ENCODE measurements at regions not wholly inside any gene's neighbourhood (a gene's known extent, or its start where the extent isn't known, plus 50 kb on each side); places are given as distances from the start of the nearest gene placed in this dataset.

DNA sequence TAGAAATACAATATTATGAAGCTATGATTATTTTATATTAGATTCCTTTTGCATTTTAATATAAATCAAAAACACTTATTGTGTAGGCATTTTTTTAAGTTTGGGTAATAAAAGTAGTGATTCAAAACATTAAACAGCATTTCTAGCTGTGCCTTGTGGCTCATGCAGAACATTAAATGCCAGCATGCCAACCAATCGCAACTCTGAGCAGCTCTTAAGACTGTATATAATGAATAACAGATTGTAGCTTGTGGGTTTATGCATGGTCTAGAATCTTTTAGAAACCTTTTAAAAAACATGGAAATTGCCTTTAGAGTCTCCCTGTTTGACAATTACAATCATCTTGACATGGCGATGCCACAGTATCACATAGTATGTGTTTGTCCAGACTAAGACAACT, 903.8 kb downstream of the EFNA5 start:
- DNase-seq: no peak

DNA sequence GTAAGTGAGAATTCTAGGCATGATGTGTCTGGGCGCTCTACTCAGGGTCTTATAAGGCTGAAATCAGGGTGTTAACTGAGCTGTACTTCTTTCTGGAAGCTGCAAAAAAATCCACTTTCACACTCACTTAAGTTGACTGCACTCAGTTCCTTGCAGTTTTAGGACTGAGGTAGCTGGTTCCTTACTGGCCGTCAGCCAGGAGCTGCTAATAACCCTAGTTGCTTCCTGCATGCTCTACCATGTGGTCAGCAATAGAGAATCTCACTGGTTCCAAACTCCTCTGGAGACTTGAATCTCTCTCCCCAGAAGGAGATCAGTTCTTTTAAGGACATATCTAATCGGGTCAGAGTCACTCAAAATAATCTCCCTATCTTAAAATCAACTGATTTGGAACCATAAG, 911.2 kb downstream of the EFNA5 start:
- peak; percentile 46 for DNase-seq

DNA sequence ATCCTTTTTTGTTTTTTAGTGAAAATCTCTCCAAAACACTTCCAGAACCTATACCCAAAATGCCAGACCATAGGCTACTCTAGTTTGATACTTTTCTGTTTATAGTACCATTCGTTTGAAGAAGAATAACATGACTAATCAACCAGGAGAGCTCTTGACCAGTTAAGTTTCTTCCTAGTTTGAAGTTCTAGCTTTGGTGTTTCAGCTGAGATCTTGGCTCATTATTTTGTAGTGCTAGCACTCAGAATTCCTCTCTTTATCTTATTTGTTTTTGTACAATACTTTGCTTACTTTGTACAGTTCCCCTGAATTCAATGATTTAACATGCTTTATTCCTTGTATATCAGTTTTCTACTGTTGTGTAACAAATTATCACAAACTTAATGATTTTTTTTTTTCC, 911.6 kb downstream of the EFNA5 start:
- no peak for DNase-seq

DNA sequence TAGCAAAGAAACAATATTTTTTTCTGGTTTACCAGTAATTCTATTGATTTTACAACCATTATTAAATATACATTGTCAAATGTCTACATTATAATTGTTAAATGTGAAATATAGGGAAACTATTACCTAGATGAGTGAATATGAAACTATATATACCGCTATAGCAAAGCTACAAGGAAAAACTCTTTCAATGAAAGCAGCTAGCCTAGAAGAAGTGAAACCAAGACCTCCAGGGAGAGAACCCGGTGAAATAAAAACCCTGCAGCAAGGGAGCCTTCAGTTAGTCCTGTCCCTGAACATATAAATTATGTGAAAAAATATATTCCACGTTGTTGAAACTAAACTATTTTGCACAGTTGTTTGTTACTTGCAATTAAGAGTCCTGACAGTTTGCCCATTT, 913.1 kb downstream of the EFNA5 start:
- no peak for DNase-seq

DNA sequence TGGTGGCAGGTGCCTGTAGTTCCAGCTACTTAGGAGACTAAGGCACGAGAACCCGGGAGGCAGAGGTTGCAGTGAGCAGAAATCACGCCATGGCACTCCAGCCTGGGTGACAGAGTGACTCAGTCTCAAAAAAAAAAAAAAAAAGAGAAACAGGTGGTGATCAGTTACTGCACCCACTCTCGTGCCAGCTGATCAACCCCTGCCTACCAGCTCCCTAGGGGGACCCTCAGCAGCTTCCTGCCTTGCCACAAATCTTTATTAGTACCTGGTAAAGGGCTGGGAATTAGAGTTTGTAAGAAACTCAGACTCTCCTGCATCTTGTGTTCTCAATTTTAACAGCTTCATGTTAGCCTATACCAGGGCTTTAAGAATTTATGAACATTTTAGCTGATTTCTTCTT, 914.9 kb downstream of the EFNA5 start:
- no peak for DNase-seq

DNA sequence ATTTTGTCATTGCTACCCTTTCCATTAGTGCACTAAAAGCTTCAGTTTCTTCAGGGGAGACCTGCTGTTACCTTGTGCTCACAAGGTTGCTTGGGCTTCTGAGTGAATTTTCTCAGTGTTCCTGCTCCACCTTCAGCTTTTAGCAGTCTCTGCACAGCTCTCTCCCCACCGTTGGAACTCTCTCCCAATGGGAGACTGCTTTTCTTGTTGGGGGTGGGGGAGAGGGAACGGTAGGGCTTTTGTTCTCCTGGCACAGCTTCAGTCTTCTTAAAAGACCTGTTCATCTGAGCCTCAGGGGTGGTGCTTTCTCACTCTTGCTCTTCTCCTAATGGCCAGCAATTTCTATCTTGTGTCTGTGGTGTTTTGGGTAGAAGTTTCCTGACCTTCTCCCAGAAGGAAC, 915.7 kb downstream of the EFNA5 start:
- peak; percentile 54 for DNase-seq

DNA sequence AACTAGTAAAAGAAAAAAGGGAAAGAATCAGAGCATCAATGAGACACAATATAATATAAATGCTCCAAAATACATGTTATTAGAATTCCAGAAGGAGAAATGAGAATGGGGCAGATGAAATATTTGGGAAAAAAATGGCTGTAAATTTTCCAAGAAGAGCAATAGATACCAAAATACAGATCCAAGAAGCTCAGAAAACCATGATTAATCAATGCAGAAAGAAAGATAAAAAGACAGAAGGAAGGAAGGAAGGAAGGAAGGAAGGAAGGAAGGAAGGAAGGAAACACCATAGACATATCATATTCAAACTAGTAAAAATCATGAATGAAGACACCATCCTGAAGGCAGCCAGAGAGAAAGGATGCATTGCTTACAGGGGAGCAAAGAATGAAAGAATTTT, 920.9 kb downstream of the EFNA5 start:
- DNase-seq: no peak

DNA sequence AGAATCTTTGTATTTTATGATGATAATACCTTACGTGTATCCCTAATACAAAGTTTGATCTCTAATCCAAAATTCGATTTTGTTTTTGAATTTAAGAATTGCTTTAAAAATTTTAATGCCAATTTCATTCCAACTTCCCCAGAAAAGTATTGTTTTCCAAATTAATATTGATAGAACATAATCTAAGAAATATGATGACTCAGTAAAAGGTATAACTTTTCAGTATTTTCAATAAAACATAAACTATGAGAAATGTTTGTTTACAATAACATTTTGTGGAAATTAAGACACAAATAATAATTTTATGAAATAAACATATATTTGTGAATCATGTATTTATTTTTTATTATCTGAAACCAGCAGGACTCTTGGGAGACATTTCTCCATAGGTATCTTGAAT, 931.6 kb downstream of the EFNA5 start:
- DNase-seq: no peak

DNA sequence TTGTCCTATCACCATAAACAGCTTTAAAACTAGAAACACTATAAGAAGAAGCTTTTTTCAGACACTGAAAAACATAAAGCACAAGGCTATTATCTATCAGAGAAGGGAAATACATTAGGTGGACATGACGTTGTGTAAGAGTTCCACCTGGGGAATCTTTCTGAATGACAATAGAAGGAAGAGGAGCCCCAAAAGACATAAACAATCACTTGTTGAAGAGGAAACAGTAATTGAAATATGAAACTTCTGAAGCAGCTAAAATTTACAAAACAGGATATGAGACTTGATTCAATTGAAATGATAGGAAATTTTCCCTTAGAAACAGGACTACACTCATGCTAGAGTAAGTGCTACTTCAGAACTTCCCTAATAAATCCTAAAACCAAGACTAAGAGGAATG, 933.6 kb downstream of the EFNA5 start:
- no peak for DNase-seq

DNA sequence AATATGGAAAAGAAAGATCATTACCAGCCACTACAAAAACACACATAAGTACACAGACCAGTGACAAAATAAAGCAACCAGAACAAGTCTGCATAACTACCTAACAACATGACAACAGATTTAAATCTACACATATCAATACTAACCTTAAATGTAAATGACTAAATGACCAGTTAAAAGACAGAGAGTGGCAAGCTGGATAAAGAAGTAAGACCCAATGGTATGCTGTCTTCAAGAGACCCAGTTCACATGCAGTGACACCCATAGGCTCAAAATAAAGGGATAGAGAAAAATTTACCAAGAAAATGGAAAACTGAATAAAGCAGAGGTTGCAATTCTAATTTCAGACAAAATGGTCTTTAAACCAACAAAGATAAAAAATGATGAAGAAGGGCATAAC, 938.1 kb downstream of the EFNA5 start:
- DNase-seq: no peak

DNA sequence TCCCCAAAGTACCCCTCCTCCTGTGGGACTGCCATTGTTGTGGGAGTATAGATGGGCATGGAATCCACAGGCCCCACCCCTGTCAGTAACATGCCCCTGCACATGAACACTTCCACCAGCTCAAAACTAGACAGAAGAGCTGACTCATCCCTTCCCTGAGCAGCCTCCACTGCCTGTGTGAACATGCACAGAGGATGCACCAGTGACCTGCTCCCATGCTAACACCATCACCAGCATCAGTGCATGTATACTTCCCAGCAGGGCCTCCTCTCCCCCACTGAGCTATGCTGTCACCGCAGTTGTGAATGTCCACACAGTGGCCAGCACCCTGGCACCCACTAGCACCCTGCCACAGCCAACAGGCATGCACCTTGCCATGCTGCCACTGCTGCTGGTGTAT, 939.8 kb downstream of the EFNA5 start:
- DNase-seq: no peak

DNA sequence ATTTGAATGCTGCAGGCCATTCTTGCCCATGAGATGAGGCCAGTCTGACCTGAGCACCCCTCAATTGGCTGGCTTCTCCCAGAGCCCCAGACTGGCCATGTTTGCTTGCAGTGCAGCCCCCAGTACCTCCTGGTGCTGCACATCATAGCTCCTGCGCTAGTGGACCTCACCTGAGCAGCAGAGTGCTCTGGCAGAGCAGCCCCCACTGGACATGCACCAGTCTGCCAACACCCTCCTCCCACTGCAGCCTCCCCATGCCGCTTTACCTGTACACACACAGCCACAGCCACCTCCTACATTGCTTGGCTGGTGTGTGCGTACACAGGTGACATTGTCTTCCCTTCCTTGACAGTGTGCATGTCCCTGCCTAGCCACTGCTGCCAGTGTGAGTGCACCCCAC, 940.2 kb downstream of the EFNA5 start:
- DNase-seq: no peak

DNA sequence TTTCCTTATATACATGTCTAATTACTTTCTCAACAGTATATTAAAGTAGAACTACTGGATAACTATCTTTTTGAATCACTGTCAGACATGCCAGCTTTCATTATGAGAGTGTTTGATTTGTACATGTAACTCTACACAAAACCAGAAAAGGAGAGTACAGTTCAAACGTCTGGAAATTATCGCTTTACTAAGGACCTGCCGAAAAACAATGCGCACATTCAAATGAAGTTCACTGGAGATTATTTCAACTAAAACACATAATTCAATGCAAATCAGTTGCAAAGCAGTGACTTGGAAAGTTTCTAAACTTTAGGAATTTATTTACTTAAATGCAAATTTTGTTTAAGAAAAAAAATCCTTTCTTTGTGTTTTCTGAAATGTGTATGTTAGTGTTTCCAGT, 942.5 kb downstream of the EFNA5 start:
- DNase-seq: no peak

DNA sequence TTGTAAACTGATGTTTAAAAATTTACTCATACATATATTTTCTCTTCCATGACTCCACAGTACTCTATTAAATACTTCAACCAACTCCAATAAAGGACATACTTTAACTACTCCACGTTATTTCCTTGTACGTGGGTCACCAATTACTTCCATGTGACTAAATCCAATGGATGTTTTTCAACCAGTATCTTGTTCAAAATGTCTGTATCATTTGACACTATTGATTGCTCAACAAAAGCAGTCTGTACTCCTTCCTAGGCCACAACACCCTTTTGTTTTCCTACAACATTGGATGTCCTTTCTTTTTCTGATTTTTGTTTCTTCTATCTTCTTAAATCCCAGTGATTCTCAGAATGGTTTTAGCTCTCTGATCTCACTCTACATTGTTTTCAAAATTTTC, 943.7 kb downstream of the EFNA5 start:
- no peak for DNase-seq

DNA sequence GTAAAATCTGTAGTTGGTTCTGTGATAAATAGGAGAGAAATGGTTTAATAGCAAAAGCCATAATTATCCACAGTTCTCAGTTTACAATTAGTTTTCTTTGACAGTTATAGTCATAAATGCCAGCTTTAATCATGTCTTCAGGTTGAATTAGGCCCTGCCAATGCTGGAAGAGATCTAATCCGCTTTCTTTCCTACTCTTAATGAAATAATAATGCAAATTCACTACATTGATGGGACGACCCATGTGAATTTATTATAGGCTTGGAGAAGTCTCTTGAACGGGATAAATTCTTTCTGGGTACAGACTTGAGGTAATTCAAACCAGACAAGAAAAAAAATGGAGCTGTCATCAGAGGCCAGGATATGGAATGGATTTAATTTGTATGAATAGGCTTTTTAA, 950.4 kb downstream of the EFNA5 start:
- no peak for DNase-seq

DNA sequence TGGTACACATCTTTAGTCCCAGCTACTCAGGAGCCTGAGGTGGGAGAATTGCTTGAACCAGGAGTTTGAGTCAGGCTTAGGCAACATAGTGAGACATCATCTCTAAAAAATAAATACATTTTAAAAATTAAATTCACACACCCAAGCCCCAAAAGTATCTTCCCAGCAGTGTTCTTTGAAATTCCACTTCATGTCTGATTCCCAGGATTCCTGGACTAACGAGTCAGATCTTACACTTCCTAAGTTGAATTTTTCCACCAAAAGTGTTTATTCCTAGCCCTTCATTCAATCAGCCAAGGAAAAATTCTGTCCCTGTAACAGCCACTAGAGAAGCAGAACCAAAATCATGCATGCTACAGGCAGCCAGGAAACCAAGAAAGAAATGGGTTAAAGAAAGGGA, 970.9 kb downstream of the EFNA5 start:
- no peak for DNase-seq

DNA sequence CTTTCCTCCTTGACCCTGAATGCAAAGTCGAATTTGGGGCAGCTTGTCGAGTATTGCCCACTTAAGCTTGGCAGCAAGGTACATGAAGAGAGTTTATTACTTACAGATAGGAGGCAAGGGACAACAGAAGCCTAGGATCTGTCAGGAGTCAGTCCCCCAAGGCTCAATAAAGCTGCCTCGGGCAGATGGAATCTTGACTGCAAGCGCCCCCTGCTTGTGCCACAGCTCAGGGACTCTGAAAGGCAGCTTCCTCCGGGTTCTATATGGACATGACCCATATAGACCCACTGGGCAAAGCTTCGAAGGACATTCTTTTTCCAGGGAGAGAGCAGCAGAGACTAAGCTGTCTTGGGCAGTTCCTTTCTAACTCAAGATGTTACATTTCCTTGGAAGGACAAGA, 971.5 kb downstream of the EFNA5 start:
- DNase-seq: peak; percentile 65

DNA sequence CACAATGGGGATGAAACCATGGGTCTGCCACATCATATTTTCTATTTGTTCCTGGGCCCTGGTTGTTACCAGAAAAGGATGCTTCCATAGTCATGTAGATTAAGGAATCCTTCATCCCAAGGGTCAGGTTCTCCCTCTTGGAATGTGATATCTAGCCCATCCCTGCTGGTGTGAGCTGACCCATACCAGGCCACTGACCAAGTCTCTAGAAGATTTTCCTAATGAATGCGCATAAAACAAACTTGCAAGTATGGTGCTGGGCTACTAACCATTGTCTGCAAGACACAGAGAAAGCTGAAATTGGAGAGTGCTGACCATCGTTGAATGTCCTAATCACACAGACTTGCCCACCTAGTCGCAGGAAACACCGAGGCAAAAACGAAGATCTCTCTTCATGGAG, 972.6 kb downstream of the EFNA5 start:
- DNase-seq: no peak

DNA sequence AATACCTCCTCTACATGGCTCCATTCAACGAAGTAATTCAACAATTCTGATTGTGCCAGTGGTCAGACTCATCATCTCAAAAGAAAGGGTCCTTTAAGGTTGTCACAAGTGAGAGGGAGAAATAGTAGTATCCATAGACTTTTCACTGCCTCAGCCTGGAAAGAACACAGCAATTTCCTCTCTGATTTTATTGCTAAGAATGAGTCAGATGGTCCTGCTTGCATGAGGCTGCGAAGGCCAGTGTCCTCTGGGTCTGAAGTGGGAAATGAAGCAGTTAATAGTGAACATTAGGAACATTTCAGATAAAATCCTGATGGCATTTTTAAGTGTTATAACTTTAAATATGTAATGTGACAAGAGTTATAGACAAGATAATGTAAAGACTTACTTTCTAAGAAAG, 979.0 kb downstream of the EFNA5 start:
- no peak for DNase-seq

DNA sequence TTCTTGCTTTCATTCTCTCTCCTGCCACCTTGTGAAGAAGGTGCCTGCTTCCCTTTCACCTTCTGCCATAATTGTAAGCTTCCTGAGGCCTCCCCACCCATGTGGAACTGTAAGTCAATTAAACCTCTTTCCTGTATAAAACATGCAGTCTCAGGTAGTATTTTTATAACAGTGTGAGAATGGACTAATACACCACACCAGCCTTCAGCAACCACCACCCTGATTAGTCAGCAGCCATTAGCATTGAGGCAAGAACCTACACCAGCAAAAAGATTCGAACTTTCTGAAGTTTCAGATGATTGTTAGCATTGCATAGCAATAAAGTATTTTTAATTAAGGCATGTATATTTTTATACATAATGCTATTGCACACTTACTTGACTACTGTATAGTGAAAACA, 980.2 kb downstream of the EFNA5 start:
- no peak for DNase-seq

DNA sequence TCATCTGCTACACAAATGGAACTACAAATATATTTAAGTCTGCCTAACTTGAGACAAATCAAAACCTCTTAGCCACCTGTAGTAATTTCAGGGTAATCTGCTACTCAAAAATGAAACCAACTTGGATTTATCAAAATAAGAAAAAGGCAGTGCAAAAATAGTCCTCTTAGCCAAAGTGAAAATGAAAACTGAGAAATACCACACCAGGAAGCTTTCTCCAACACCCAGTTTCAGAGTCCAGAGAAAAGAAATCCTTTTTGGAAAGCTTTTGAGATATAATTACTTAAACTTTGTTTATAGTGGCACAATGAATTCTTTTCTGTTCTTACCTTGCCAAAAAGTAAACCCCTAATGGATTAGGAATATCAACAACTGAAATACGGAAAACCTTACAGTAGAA, 990.4 kb downstream of the EFNA5 start:
- no peak for DNase-seq

DNA sequence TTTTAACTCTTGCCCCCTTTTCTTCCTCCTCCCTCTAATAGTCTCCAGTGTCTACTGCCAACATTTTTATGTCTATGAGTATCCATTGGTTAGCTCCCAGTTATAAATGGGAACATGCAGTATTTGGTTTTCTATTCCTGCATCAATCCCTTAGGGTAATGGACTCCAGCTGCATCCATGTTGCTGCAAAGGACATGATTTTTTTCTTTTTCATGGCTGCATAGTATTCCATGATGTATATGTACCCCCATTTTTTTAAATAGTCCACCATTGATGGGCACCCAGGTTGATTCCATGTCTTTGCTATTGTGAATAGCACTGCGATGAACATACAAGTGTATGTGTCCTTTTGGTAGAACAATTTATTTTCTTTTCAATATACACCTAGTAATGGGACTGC, 993.7 kb downstream of the EFNA5 start:
- no peak for DNase-seq

DNA sequence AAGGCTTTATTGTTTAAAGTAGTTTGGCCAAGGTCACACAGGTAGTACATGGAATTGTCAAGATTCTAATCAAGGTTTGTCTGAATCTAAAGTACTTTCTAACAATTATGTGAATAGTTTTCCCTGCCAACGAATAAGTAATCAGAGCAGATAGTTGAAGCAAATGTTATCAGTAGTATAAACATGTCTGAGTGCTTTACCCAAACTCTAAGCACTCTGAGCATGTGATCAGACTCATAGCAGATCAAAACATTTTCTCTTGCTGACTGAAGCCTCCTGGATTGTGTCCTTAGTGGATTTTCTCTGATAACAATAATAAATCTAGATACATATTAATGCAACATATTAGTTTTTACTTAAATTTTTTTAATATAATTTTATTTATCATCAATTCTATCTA, 995.0 kb downstream of the EFNA5 start:
- DNase-seq: no peak

DNA sequence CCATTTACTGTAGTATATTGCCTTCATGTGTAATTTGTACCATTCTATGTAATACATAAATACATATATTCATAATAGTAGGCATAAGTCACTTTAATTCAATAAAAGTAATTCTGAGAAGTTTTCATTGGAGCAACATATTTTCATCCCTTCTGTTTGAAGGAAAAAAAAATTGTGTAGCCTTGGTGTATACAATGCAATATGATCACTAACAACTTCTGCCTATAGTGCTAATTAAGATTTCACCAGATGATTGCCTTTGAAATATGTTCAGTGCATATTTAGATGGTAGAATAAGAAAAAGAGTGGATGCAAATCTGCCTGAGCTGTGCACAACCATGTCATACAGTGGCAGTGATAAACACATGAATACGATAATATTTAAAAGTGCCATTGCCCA, 996.8 kb downstream of the EFNA5 start:
- no peak for DNase-seq

DNA sequence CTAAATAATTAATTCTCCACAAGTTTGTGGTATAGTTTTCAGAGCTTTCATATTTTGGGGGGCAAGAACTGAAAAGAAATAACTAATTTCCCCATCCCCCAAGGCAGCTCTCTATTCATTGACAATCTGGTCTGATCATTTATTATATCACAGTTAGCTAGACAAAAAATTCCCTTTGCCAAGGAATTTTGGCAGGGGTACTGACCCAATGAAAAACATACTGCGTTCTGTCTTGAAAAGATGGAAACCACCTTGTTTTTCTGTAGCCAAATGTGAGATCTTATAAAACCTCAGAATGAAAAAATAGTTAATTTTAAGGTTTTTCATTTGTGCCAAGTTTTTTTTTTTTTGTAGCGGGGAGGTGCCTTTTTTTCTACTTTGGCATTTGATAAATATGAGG, 1008.9 kb downstream of the EFNA5 start:
- DNase-seq: no peak

DNA sequence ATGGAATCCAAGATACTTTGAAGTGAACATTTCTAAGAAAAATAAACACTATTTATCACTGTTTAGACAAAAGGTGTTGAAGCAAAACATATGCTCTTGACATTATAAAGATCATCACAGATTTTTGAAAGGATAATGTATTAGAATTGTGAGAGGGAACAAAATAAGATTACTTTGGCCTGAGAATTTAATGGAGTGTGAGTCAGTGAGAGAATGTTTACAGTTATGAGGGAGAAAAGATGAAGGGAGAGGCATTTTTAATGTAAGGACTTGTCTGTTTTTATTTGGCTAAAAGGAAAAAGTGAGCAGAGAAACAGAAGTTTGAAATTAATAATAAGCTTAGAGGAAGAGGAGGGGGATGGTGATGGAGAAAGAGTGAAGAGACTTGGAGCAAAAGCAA, 1010.1 kb downstream of the EFNA5 start:
- no peak for DNase-seq

DNA sequence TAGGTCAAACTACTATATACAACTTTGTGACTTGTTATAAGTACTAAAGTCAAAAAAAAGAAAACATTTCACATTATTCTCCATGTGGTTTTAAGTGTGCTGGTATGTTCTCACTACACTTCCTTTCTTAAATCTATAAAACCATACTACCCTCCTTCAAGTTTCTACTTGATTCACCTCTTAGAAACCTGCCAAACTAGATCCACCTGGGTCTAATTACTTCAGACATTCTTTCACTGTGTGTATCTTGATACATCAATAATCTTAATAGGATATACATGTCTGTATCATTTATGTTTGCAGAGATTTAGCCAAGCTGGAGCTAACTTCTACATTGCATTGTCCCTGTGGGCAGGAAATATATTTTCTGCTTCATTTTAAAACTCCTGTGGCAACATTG, 1012.6 kb downstream of the EFNA5 start:
- DNase-seq: no peak

Measured in islet precursor cell (in vitro differentiated cells).